Neural cell (in vitro differentiated cells): ENCODE measurements at regions not wholly inside any gene's neighbourhood (a gene's known extent, or its start where the extent isn't known, plus 50 kb on each side); places are given as distances from the start of the nearest gene placed in this dataset.

Source experiments
- H2AFZ ChIP-seq: fragments of 200-600, 300-800 bp; sonication (generic), shearing (Covaris generic); 2 replicates; pipeline ENCODE4 v1.6.0; 2014; ENCODE audit warnings: low read depth, mild to moderate bottlenecking, antibody characterized with exemption, low read length, moderate library complexity
- H3F3A ChIP-seq: fragments of 200-600 bp; shearing (Covaris generic); 2 replicates; pipeline ENCODE4 v1.6.1; 2016; ENCODE audit warnings: mild to moderate bottlenecking, moderate library complexity, mixed read lengths, antibody characterized with exemption, low read length; ENCODE audit not compliant: insufficient read depth, poor library complexity, severe bottlenecking
- H3K27ac ChIP-seq: fragments of 200-600, 300-800 bp; sonication (generic), shearing (Covaris generic); 2 replicates; pipeline ENCODE4 v1.5.1; 2014; ENCODE audit warnings: mild to moderate bottlenecking, low read length, moderate library complexity
- H3K27me3 ChIP-seq: fragments of 300-800, 200-600 bp; sonication (generic), shearing (Covaris generic); 2 replicates; pipeline ENCODE4 v1.6.0; 2014; ENCODE audit warnings: mild to moderate bottlenecking, low read depth, low read length, moderate library complexity; ENCODE audit not compliant: insufficient read depth
- H3K36me3 ChIP-seq: fragments of 300-800, 200-600 bp; sonication (generic), shearing (Covaris generic); 2 replicates; pipeline ENCODE4 v1.5.1; 2014; ENCODE audit warnings: mild to moderate bottlenecking, antibody characterized with exemption, low read length, moderate library complexity; ENCODE audit not compliant: insufficient read depth
- H3K4me2 ChIP-seq: fragments of 300-800, 200-600 bp; sonication (generic), shearing (Covaris generic); 2 replicates; pipeline ENCODE4 v1.6.0; 2014; ENCODE audit warnings: mild to moderate bottlenecking, low read length
- H3K4me3 ChIP-seq: fragments of 300-800, 200-600 bp; sonication (generic), shearing (Covaris generic); 2 replicates; pipeline ENCODE4 v1.5.1; 2014; ENCODE audit warnings: mild to moderate bottlenecking, low read length, moderate library complexity
- H3K79me2 ChIP-seq: fragments of 200-600 bp; shearing (Covaris generic); replicated peaks from 2 replicates; pipeline ENCODE4 v1.6.0; 2014; ENCODE audit warnings: mild to moderate bottlenecking, low read length, moderate library complexity; ENCODE audit not compliant: insufficient read depth
- H3K9ac ChIP-seq: fragments of 300-800, 200-600 bp; sonication (generic), shearing (Covaris generic); 2 replicates; pipeline ENCODE4 v1.6.1; 2016; ENCODE audit warnings: mild to moderate bottlenecking, low read length, mixed read lengths
- H3K9me2 ChIP-seq: fragments of 200-600 bp; shearing (Covaris generic); 2 replicates; pipeline ENCODE4 v1.6.1; 2016; ENCODE audit warnings: mild to moderate bottlenecking, low read length, mixed read lengths; ENCODE audit not compliant: insufficient read depth
- H3K9me3 ChIP-seq: fragments of 200-600, 300-800 bp; sonication (generic), shearing (Covaris generic); 2 replicates; pipeline ENCODE4 v1.6.1; 2016; ENCODE audit warnings: mild to moderate bottlenecking, mixed run types, low read length, moderate library complexity, mixed read lengths
- H4K20me1 ChIP-seq: fragments of 200-600 bp; shearing (Covaris generic); 2 replicates; pipeline ENCODE4 v1.6.1; 2016; ENCODE audit warnings: mild to moderate bottlenecking, mixed run types; ENCODE audit not compliant: insufficient read depth
- EP300 ChIP-seq: fragments of 450-650 bp; conservative IDR thresholded peaks from 2 replicates; pipeline ENCODE4 v1.6.1; 2014; ENCODE audit warnings: antibody characterized with exemption, mild to moderate bottlenecking, moderate library complexity; ENCODE audit not compliant: poor library complexity, severe bottlenecking
- EZH2 ChIP-seq: fragments of 200-600, 300-800 bp; shearing (Covaris generic), sonication (generic); IDR thresholded peaks from 2 replicates; pipeline ENCODE4 v1.6.1; 2014; ENCODE audit warnings: antibody characterized with exemption, low read length, borderline replicate concordance, mild to moderate bottlenecking; ENCODE audit not compliant: insufficient read depth, poor library complexity, severe bottlenecking
- MXI1 ChIP-seq: fragments of 450-650 bp; conservative IDR thresholded peaks from 2 replicates; pipeline ENCODE4 v1.6.1; 2014; ENCODE audit warnings: antibody characterized with exemption, mild to moderate bottlenecking; ENCODE audit not compliant: poor library complexity, severe bottlenecking
- POLR2AphosphoS5 ChIP-seq: IDR thresholded peaks from 2 replicates; pipeline ENCODE4 v1.6.1; 2012
- RAD21 ChIP-seq: fragments of 450-650 bp; conservative IDR thresholded peaks from 2 replicates; pipeline ENCODE4 v1.6.1; 2014; ENCODE audit warnings: antibody characterized with exemption, mild to moderate bottlenecking, moderate library complexity
- SMC3 ChIP-seq: fragments of 450-650 bp; conservative IDR thresholded peaks from 2 replicates; pipeline ENCODE4 v1.6.1; 2014; ENCODE audit warnings: antibody characterized with exemption, mild to moderate bottlenecking, moderate library complexity; ENCODE audit not compliant: poor library complexity
- TAF1 ChIP-seq: IDR thresholded peaks from 2 replicates; pipeline ENCODE4 v1.6.1; 2012; ENCODE audit warnings: low read depth
- TF ChIP-seq, protein P1 (sequence below): fragments of 450-650 bp; IDR thresholded peaks from 2 replicates; pipeline ENCODE4 v1.5.1; 2014; ENCODE audit warnings: antibody characterized with exemption, mild to moderate bottlenecking, moderate library complexity; ENCODE audit not compliant: poor library complexity, severe bottlenecking
- TF ChIP-seq, protein P2 (sequence below): IDR thresholded peaks from 2 replicates; pipeline ENCODE4 v1.6.1; 2012; ENCODE audit warnings: borderline replicate concordance

DNA sequence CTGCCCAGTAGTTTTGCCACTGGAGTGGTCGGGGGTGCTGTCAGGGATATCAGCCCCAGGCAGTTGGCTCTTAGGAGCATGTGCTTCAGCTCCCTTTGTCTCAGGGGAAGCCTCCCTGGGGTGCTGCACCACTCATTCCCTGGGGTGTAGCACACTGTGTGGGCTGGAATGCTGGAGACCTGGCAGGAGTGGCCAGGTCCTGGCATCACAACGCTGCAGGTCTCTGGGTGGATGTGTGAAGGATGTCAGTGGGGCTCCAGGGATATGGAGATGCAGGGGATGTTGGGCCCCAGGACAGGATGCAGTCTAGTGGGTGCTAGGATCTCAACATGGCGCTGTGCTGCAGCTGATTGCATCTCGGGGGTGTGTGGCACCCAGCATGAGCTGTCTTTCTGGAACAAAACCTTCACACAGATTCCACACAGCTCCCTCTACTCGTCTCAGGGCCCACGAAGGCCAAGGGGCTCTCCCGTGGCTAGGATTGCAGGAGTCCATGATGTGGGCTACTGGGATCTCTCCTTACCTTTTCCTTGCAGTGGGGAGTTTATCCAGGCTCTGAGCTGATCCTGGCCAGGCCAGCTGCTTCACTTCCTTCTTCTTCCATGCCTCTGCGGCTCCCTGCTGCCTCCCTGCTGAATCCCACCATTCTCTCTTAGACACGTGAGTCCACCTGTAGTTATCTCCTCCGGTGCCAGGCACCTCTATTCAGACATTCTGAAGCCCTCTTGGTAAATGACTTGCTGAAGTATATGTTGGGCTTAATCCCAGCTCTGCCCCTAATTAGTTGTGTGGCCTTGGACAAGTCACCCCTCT is 295.1 kb downstream of the RPS24 start:
- Histone ChIP-seq H3K27ac (no peak overlapping the region), H3K36me3 (no peaks in the 10 kb centered on the region), H3K9ac (no peak overlapping the region)

DNA sequence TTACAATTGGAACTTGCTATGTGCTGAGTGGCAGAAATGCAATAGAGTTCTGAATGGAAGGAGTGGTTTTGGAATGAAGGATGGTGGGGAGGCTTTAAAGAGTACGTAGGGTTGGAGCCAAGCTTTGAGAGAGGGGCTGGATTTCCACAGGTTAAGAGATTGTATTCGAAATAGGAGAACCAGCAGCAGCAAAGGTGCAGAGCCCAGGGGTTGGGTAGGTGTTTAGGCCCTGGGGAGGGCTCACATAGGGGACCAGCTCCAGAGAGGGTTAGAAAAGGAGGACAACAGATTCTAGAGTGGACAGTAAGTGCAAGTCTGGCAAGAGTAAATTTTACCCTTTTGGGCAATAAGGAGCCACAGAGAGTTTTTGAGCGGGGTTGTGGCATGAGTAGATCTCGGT is 297.2 kb downstream of the RPS24 start:
- H2AFZ ChIP-seq: no peak overlapping the region
- TF ChIP-seq MXI1 (no peak), EP300 (no peak), SMC3 (no peak), RAD21 (no peak), EZH2 (no peak), TAF1 (no peak), POLR2AphosphoS5 (no peak)
- TF ChIP-seq, protein P1, sequence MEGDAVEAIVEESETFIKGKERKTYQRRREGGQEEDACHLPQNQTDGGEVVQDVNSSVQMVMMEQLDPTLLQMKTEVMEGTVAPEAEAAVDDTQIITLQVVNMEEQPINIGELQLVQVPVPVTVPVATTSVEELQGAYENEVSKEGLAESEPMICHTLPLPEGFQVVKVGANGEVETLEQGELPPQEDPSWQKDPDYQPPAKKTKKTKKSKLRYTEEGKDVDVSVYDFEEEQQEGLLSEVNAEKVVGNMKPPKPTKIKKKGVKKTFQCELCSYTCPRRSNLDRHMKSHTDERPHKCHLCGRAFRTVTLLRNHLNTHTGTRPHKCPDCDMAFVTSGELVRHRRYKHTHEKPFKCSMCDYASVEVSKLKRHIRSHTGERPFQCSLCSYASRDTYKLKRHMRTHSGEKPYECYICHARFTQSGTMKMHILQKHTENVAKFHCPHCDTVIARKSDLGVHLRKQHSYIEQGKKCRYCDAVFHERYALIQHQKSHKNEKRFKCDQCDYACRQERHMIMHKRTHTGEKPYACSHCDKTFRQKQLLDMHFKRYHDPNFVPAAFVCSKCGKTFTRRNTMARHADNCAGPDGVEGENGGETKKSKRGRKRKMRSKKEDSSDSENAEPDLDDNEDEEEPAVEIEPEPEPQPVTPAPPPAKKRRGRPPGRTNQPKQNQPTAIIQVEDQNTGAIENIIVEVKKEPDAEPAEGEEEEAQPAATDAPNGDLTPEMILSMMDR: no peak
- TF ChIP-seq, protein P2, sequence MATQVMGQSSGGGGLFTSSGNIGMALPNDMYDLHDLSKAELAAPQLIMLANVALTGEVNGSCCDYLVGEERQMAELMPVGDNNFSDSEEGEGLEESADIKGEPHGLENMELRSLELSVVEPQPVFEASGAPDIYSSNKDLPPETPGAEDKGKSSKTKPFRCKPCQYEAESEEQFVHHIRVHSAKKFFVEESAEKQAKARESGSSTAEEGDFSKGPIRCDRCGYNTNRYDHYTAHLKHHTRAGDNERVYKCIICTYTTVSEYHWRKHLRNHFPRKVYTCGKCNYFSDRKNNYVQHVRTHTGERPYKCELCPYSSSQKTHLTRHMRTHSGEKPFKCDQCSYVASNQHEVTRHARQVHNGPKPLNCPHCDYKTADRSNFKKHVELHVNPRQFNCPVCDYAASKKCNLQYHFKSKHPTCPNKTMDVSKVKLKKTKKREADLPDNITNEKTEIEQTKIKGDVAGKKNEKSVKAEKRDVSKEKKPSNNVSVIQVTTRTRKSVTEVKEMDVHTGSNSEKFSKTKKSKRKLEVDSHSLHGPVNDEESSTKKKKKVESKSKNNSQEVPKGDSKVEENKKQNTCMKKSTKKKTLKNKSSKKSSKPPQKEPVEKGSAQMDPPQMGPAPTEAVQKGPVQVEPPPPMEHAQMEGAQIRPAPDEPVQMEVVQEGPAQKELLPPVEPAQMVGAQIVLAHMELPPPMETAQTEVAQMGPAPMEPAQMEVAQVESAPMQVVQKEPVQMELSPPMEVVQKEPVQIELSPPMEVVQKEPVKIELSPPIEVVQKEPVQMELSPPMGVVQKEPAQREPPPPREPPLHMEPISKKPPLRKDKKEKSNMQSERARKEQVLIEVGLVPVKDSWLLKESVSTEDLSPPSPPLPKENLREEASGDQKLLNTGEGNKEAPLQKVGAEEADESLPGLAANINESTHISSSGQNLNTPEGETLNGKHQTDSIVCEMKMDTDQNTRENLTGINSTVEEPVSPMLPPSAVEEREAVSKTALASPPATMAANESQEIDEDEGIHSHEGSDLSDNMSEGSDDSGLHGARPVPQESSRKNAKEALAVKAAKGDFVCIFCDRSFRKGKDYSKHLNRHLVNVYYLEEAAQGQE: no peak
- H3K4me2 ChIP-seq: no peak overlapping the region

More for the DNA sequence above, 295.1 kb downstream of the RPS24 start:
- no peak overlapping the region for H3K4me3 ChIP-seq
- H4K20me1 ChIP-seq: no peaks in the 10 kb centered on the region
- no peaks in the 10 kb centered on the region for H3K27me3 ChIP-seq
- no peak overlapping the region for H3K4me2 ChIP-seq
- no peaks in the 10 kb centered on the region for H3K9me3 ChIP-seq
- TF ChIP-seq SMC3: no peak
- TF ChIP-seq, protein P2: no peak
- no peak for TF ChIP-seq EP300
- no peak for TF ChIP-seq RAD21
- TF ChIP-seq POLR2AphosphoS5: no peak
- H3K79me2 ChIP-seq: no peaks in the 10 kb centered on the region
- no peaks in the 10 kb centered on the region for H3K9me2 ChIP-seq
- no peaks in the 10 kb centered on the region for H3F3A ChIP-seq
- H2AFZ ChIP-seq: no peak overlapping the region

More for the DNA sequence above, 297.2 kb downstream of the RPS24 start:
- H3K4me3 ChIP-seq: no peak overlapping the region
- H3K79me2 ChIP-seq: no peaks in the 10 kb centered on the region
- no peak overlapping the region for H3K9ac ChIP-seq
- H3F3A ChIP-seq: no peaks in the 10 kb centered on the region
- H3K27ac ChIP-seq: no peak overlapping the region
- H3K9me2 ChIP-seq: no peaks in the 10 kb centered on the region
- H3K9me3 ChIP-seq: no peaks in the 10 kb centered on the region
- H4K20me1 ChIP-seq: no peaks in the 10 kb centered on the region
- H3K27me3 ChIP-seq: no peaks in the 10 kb centered on the region
- H3K36me3 ChIP-seq: no peaks in the 10 kb centered on the region
